MCF 10A (cell line): ENCODE measurements at regions not wholly inside any gene's neighbourhood (a gene's known extent, or its start where the extent isn't known, plus 50 kb on each side); places are given as distances from the start of the nearest gene placed in this dataset.

Experiments used
- BruUV-seq: library from RNA; stranded (reverse); fragments of 400-500 nt; replicated peaks from 2 replicates; lab custom pipeline; 2021; lab: Mats Ljungman, UMichigan
- CTCF ChIA-PET: fragments of 300-600 bp; sonication (Branson Sonifier 250); formaldehyde crosslinking; extraction: SDS; loops from one replicate; lab custom pipeline; 2021; ENCODE audit warnings: antibody characterized with exemption, inconsistent platforms; lab: Yijun Ruan, JAX
- POLR2A ChIA-PET: fragments of 300-600, 350-650 bp; sonication (Branson Sonifier 250); formaldehyde crosslinking; extraction: SDS; loops from one replicate; lab custom pipeline; 2020; ENCODE audit warnings: antibody characterized with exemption, inconsistent platforms; lab: Yijun Ruan, JAX
- DNase-seq: peaks from one replicate; pipeline ENCODE4 v3.0.0-alpha.2; 2018; ENCODE audit not compliant: unreplicated experiment
- H3K27ac Mint-ChIP-seq: one replicate; pipeline ENCODE4 v1.8.0; 2022; ENCODE audit warnings: mild to moderate bottlenecking, low read depth, mixed read lengths; ENCODE audit not compliant: unreplicated experiment
- H3K27me3 Mint-ChIP-seq: one replicate; pipeline ENCODE4 v1.8.0; 2022; ENCODE audit warnings: mixed read lengths; ENCODE audit not compliant: insufficient read depth, unreplicated experiment
- H3K36me3 Mint-ChIP-seq: one replicate; pipeline ENCODE4 v1.8.0; 2022; ENCODE audit warnings: mild to moderate bottlenecking, moderate library complexity, mixed read lengths; ENCODE audit not compliant: insufficient read depth, unreplicated experiment
- H3K4me1 Mint-ChIP-seq: one replicate; pipeline ENCODE4 v1.8.0; 2022; ENCODE audit warnings: mixed read lengths; ENCODE audit not compliant: insufficient read depth, unreplicated experiment
- H3K4me3 Mint-ChIP-seq: one replicate; pipeline ENCODE4 v1.8.0; 2022; ENCODE audit warnings: mild to moderate bottlenecking, moderate library complexity, mixed read lengths; ENCODE audit not compliant: unreplicated experiment
- H3K9me3 Mint-ChIP-seq: one replicate; pipeline ENCODE4 v1.8.0; 2022; ENCODE audit warnings: mixed read lengths; ENCODE audit not compliant: unreplicated experiment
- intact Hi-C: fragments of 100-400 bp; cut with micrococcal nuclease; formaldehyde crosslinking; loops from 2 replicates; pipeline ENCODE4 v1.14.1; 2022
- TF ChIP-seq, protein P1 (sequence below): fragments of 200-600 bp; IDR thresholded peaks from one replicate; pipeline ENCODE4 v1.8.0; 2022; ENCODE audit warnings: antibody characterized with exemption, mild to moderate bottlenecking; ENCODE audit not compliant: unreplicated experiment

DNA sequence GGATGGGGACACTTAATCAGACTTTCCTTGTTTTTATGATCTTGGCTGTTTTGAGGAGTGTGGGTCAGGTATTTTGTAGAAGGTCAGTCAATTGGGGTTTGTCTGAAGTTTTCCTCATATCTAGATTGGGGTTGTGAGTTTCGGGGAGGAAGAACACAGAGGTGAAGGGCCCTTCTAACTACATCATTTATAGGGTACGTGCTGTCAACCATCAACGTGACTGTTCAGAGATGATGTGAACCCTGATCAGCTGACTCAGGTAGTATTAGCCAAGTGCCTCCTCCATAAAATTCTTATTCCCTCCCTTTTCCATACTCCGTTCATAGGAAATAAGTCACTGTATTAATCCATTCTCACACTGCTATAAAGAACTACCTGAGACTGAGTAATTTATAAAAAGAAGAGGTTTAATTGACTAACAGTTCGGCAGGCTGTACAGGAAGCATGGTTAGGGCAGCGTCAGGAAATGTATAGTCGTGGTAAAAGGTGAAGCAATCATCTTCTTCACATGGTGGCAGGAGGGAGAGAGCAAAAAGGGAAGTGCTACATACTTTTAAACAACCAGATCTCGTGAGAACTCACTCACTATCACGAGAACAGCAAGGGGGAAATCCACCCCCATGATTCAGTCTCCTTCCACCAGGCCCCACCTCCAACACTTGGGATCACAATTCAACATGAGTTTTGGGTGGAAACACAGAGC lies 547.1 kb upstream of the LINC00305 start:
- no peak for DNase-seq
- BruUV-seq, result no TSS peak
- intact Hi-C loops, result no loop called here
- ChIA-PET POLR2A (no interaction called here), CTCF (no interaction called here)
- H3K4me1 Mint-ChIP-seq, result no peaks in the 10 kb centered on the region
- H3K9me3 Mint-ChIP-seq, result no peaks in the 10 kb centered on the region
- H3K36me3 Mint-ChIP-seq, result no peaks in the 10 kb centered on the region
- H3K4me3 Mint-ChIP-seq, result no peak overlapping the region
- H3K27ac Mint-ChIP-seq, result no peak overlapping the region
- TF ChIP-seq, protein P1, sequence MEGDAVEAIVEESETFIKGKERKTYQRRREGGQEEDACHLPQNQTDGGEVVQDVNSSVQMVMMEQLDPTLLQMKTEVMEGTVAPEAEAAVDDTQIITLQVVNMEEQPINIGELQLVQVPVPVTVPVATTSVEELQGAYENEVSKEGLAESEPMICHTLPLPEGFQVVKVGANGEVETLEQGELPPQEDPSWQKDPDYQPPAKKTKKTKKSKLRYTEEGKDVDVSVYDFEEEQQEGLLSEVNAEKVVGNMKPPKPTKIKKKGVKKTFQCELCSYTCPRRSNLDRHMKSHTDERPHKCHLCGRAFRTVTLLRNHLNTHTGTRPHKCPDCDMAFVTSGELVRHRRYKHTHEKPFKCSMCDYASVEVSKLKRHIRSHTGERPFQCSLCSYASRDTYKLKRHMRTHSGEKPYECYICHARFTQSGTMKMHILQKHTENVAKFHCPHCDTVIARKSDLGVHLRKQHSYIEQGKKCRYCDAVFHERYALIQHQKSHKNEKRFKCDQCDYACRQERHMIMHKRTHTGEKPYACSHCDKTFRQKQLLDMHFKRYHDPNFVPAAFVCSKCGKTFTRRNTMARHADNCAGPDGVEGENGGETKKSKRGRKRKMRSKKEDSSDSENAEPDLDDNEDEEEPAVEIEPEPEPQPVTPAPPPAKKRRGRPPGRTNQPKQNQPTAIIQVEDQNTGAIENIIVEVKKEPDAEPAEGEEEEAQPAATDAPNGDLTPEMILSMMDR, result no peak
- H3K27me3 Mint-ChIP-seq, result peaks cover 18% of the 10 kb centered on the region

- TF ChIP-seq, protein P1, result no peak
- Mint-ChIP-seq H3K36me3 (no peaks in the 10 kb centered on the region), H3K4me1 (no peaks in the 10 kb centered on the region), H3K27me3 (peaks cover 23% of the 10 kb centered on the region), H3K4me3 (no peak overlapping the region), H3K9me3 (no peaks in the 10 kb centered on the region), H3K27ac (no peak overlapping the region)
- ChIA-PET CTCF (no interaction called here), POLR2A (no interaction called here)
- DNase-seq, result no peak
- BruUV-seq, result no TSS peak
- intact Hi-C loops, result no loop called here
These were observed 544.9 kb upstream of the LINC00305 start for GRCh38 chr18:64693766-64694165.

- Mint-ChIP-seq H3K4me3 (no peak overlapping the region), H3K36me3 (no peaks in the 10 kb centered on the region), H3K27ac (no peak overlapping the region), H3K4me1 (no peaks in the 10 kb centered on the region), H3K9me3 (no peaks in the 10 kb centered on the region), H3K27me3 (peaks cover 23% of the 10 kb centered on the region)
- TF ChIP-seq, protein P1, result no peak
- no peak for DNase-seq
- intact Hi-C loops, result no loop called here
- CTCF ChIA-PET, result no interaction called here
- POLR2A ChIA-PET, result no interaction called here
- BruUV-seq, result no TSS peak
These were observed 543.9 kb upstream of the LINC00305 start for GRCh38 chr18:64692826-64693225.

GRCh38 chr18:64679121-64679520 lies 530.2 kb upstream of the LINC00305 start:
- peaks cover 41% of the 10 kb centered on the region for H3K27me3 Mint-ChIP-seq
- H3K9me3 Mint-ChIP-seq, result no peaks in the 10 kb centered on the region
- no peak overlapping the region for H3K27ac Mint-ChIP-seq
- CTCF ChIA-PET, result no interaction called here
- TF ChIP-seq, protein P1, result no peak
- DNase-seq, result no peak
- intact Hi-C loops, result no loop called here
- no peak overlapping the region for H3K4me3 Mint-ChIP-seq
- H3K36me3 Mint-ChIP-seq, result no peaks in the 10 kb centered on the region
- peaks cover 5% of the 10 kb centered on the region for H3K4me1 Mint-ChIP-seq
- no TSS peak for BruUV-seq
- POLR2A ChIA-PET, result no interaction called here
